ENCODE measurements at regions not wholly inside any gene's neighbourhood (a gene's known extent, or its start where the extent isn't known, plus 50 kb on each side); places are given as distances from the start of the nearest gene placed in this dataset.

- TF ChIP-seq CTCF (IDR thresholded peaks at IDR 0.05), result no peak
- no peak for TF ChIP-seq POLR2A (IDR thresholded peaks at IDR 0.05)
Measured at GRCh38 chr7:115533785-115534184, 496.8 kb downstream of the TFEC start.
